HepG2 (cell line): ENCODE measurements at regions not wholly inside any gene's neighbourhood (a gene's known extent, or its start where the extent isn't known, plus 50 kb on each side); places are given as distances from the start of the nearest gene placed in this dataset.

Experiments
- CEBPB ChIP-seq: IDR thresholded peaks from 2 replicates; pipeline ENCODE4 v1.6.1; 2011; ENCODE audit warnings: low read depth, low read length, improper control_type of control experiment, borderline replicate concordance
- CHD2 ChIP-seq: IDR thresholded peaks from 2 replicates; pipeline ENCODE4 v1.6.1; 2011; ENCODE audit warnings: low read depth, low read length, improper control_type of control experiment
- E2F1 ChIP-seq: sonication (generic); formaldehyde crosslinking; IDR thresholded peaks from 2 replicates; pipeline ENCODE4 v1.5.0; 2020; ENCODE audit warnings: missing genetic modification reagents
- IRF1 ChIP-seq: sonication (generic); formaldehyde crosslinking; IDR thresholded peaks from 2 replicates; pipeline ENCODE4 v1.4.0; 2020; ENCODE audit warnings: low read depth, mild to moderate bottlenecking, missing genetic modification reagents
- POLR2A ChIP-seq, 2 experiments: IDR thresholded peaks; 2 replicates each; pipeline ENCODE4 v1.6.1; 2011; ENCODE audit warnings: low read depth in 2 of 2, low read length in 2 of 2, mild to moderate bottlenecking in 1 of 2, moderate library complexity in 1 of 2; ENCODE audit not compliant: insufficient read depth in 1 of 2
- RAD21 ChIP-seq: fragments of 450-650 bp; formaldehyde crosslinking; IDR thresholded peaks from 2 replicates; pipeline ENCODE4 v1.5.0; 2020; ENCODE audit warnings: mild to moderate bottlenecking
- SMARCC2 ChIP-seq: fragments of 450-650 bp; IDR thresholded peaks from 2 replicates; pipeline ENCODE4 v1.6.1; 2017; ENCODE audit warnings: antibody characterized with exemption, mild to moderate bottlenecking

GRCh38 chr1:83800066-83800465, 198.9 kb downstream of the TTLL7 start:
- TF ChIP-seq SMARCC2 (no peak), RAD21 (CRISPR knock-in tag) (no peak), CEBPB (no peak), IRF1 (CRISPR knock-in tag) (no peak), CHD2 (no peak), E2F1 (CRISPR knock-in tag) (no peak), POLR2A (IDR thresholded peaks at IDR 0.05; ENCODE audit: insufficient read depth in 1 of 2, low read depth in 2 of 2, low read length in 2 of 2) (no peak)
